Neuronal stem cell (in vitro differentiated cells): ENCODE measurements at regions not wholly inside any gene's neighbourhood (a gene's known extent, or its start where the extent isn't known, plus 50 kb on each side); places are given as distances from the start of the nearest gene placed in this dataset.

Experiments
- DNase-seq: peaks from one replicate; pipeline ENCODE4 v3.0.0-alpha.2; 2013; ENCODE audit warnings: low spot score
- H2AFZ ChIP-seq: one replicate; pipeline ENCODE4 v1.6.1; 2013; ENCODE audit warnings: mild to moderate bottlenecking, low read length, inconsistent platforms
- H2AK5ac ChIP-seq: 2 replicates; pipeline ENCODE4 v1.6.1; 2013; ENCODE audit warnings: low read depth, mild to moderate bottlenecking, inconsistent platforms, low read length, moderate library complexity, mixed read lengths
- H2BK120ac ChIP-seq: 2 replicates; pipeline ENCODE4 v1.6.1; 2013; ENCODE audit warnings: low read depth, mild to moderate bottlenecking, inconsistent platforms, low read length, moderate library complexity, mixed read lengths
- H2BK12ac ChIP-seq: one replicate; pipeline ENCODE4 v1.6.1; 2013; ENCODE audit warnings: low read length, inconsistent platforms
- H2BK15ac ChIP-seq: 2 replicates; pipeline ENCODE4 v1.6.1; 2013; ENCODE audit warnings: mild to moderate bottlenecking, low read length, inconsistent platforms, mixed read lengths
- H2BK5ac ChIP-seq: one replicate; pipeline ENCODE4 v1.6.1; 2013; ENCODE audit warnings: inconsistent platforms, mild to moderate bottlenecking, low read length, moderate library complexity
- H3K14ac ChIP-seq: one replicate; pipeline ENCODE4 v1.6.1; 2013; ENCODE audit warnings: low read length, inconsistent platforms
- H3K18ac ChIP-seq: 2 replicates; pipeline ENCODE4 v1.6.1; 2013; ENCODE audit warnings: low read length, inconsistent platforms
- H3K23ac ChIP-seq: 2 replicates; pipeline ENCODE4 v1.6.1; 2013; ENCODE audit warnings: low read depth, mild to moderate bottlenecking, mixed read lengths, low read length, inconsistent platforms; ENCODE audit not compliant: poor library complexity
- H3K27ac ChIP-seq: replicated peaks from 3 replicates; pipeline ENCODE4 v1.5.1; 2013; ENCODE audit warnings: low read length, inconsistent platforms
- H3K27me3 ChIP-seq, 3 experiments: 2 replicates each; pipeline ENCODE4 v1.6.1; 2013; ENCODE audit warnings: low read length in 3 of 3, mild to moderate bottlenecking in 2 of 3, inconsistent platforms in 1 of 3, low read depth in 1 of 3, mixed read lengths in 1 of 3, moderate library complexity in 1 of 3; ENCODE audit not compliant: control insufficient read depth in 3 of 3, insufficient read depth in 3 of 3
- H3K36me3 ChIP-seq, 2 donors: replicated peaks in 1 of 2; 2 replicates each; pipeline ENCODE4 v1.6.1; 2013; ENCODE audit warnings: low read length in 2 of 2; ENCODE audit not compliant: control insufficient read depth in 2 of 2, insufficient read depth in 2 of 2
- H3K4ac ChIP-seq: 2 replicates; pipeline ENCODE4 v1.6.1; 2013; ENCODE audit warnings: inconsistent platforms, mild to moderate bottlenecking, low read length, moderate library complexity
- H3K4me1 ChIP-seq, 2 donors: 1 replicate in 1 of 2; 2 replicates in 1 of 2; pipeline ENCODE4 v1.6.1; 2013; ENCODE audit warnings: low read length in 2 of 2, low read depth in 1 of 2; ENCODE audit not compliant: control insufficient read depth in 2 of 2, insufficient read depth in 1 of 2
- H3K4me2 ChIP-seq: one replicate; pipeline ENCODE4 v1.6.1; 2013; ENCODE audit warnings: mild to moderate bottlenecking, low read length, inconsistent platforms; ENCODE audit not compliant: insufficient read depth, poor library complexity, severe bottlenecking
- H3K4me3 ChIP-seq, 2 donors: 2 replicates each; pipeline ENCODE4 v1.5.1; 2013; ENCODE audit warnings: low read length in 2 of 2, mild to moderate bottlenecking in 2 of 2, inconsistent platforms in 1 of 2, moderate library complexity in 1 of 2
- H3K79me1 ChIP-seq: one replicate; pipeline ENCODE4 v1.6.1; 2013; ENCODE audit warnings: low read depth, mild to moderate bottlenecking, inconsistent platforms, low read length, moderate library complexity
- H3K9ac ChIP-seq: one replicate; pipeline ENCODE4 v1.6.1; 2013; ENCODE audit warnings: mild to moderate bottlenecking, low read depth, low read length, inconsistent platforms; ENCODE audit not compliant: poor library complexity
- H3K9me3 ChIP-seq, 2 donors: replicated peaks in 1 of 2; 2 replicates each; pipeline versions ENCODE3 to v1.6.1; 2013; ENCODE audit warnings: low read length in 2 of 2, mild to moderate bottlenecking in 2 of 2, inconsistent platforms in 1 of 2, low read depth in 1 of 2, mixed read lengths in 1 of 2, moderate library complexity in 1 of 2; ENCODE audit not compliant: control insufficient read depth in 2 of 2, insufficient read depth in 1 of 2
- H4K8ac ChIP-seq: one replicate; pipeline ENCODE4 v1.6.1; 2013; ENCODE audit warnings: low read depth, mild to moderate bottlenecking, inconsistent platforms, low read length, moderate library complexity
- H4K91ac ChIP-seq: one replicate; pipeline ENCODE4 v1.6.1; 2013; ENCODE audit warnings: low read length, low read depth, mild to moderate bottlenecking, inconsistent platforms; ENCODE audit not compliant: poor library complexity
- WGBS, 2 donors: extraction: QIAGEN DNeasy Blood & Tissue Kit; methylation state at CpG; one replicate each; pipeline ENCODE4 v1.1.7; 2013; ENCODE audit warnings: missing lambda C conversion rate in 2 of 2, mixed read lengths in 1 of 2; ENCODE audit not compliant: insufficient read length in 2 of 2, insufficient replicate concordance in 1 of 2; ENCODE audit errors: extremely low coverage in 2 of 2; 5-methylcytosine and 5-hydroxymethylcytosine counted together

DNA sequence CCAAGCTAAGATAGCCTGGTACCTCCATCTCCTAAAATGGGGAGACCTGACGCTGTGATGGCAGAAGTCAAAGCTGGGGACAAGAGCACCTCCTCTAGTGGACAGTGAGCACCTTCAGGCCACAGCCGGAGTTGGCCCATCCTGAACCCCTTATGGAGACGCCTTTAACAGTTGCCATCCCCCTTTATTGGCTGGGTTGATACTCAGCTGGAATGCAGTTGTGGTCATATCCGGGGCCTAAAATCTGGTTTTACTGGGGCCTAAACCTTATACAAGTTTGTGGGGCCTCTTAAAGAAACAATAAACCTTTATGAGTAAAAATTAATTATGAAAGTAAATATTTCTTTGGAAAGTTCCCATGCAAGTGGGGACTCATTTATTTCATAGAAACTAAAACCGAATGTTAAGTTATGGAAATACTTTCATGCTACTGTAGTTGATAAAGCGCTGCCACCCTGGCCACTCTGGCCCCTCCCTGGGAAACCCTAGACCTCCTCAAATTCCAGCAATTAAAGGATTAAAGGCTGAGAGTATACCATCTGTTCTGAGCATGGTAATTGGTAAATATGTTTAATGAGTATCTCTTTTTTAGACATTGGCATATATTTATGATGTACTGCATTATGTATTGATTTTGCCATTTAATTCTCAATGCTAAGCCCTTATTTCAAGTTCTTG, 95.1 kb upstream of the SASH1 start:
- no CpG with 5 or more reads among the region's 6 CpGs for WGBS, 2 donors
- no peaks in the 10 kb centered on the region for H3K36me3 ChIP-seq
- no peak overlapping the region for H2AK5ac ChIP-seq
- H4K8ac ChIP-seq, result no peak overlapping the region
- H2BK12ac ChIP-seq, result no peak overlapping the region
- no peak overlapping the region for H3K18ac ChIP-seq
- DNase-seq, result no peak
- no peak overlapping the region for H3K14ac ChIP-seq
- H2AFZ ChIP-seq, result no peak overlapping the region
- H3K4me2 ChIP-seq, result no peak overlapping the region
- no peak overlapping the region for H3K23ac ChIP-seq
- H3K4ac ChIP-seq, result no peak overlapping the region
- H2BK15ac ChIP-seq, result no peak overlapping the region
- no peaks in the 10 kb centered on the region for H3K27me3 ChIP-seq
- no peak overlapping the region for H3K9ac ChIP-seq
- no peaks in the 10 kb centered on the region for H3K79me1 ChIP-seq
- no peak overlapping the region for H2BK5ac ChIP-seq
- no peak overlapping the region for H4K91ac ChIP-seq
- H3K27ac ChIP-seq, result no peak overlapping the region
- H2BK120ac ChIP-seq, result no peak overlapping the region
- H3K4me3 ChIP-seq, result no peak overlapping the region
- H3K4me1 ChIP-seq, result peaks cover 0 to 11% of the 10 kb centered on the region in 2 donors
- no peaks in the 10 kb centered on the region for H3K9me3 ChIP-seq

DNA sequence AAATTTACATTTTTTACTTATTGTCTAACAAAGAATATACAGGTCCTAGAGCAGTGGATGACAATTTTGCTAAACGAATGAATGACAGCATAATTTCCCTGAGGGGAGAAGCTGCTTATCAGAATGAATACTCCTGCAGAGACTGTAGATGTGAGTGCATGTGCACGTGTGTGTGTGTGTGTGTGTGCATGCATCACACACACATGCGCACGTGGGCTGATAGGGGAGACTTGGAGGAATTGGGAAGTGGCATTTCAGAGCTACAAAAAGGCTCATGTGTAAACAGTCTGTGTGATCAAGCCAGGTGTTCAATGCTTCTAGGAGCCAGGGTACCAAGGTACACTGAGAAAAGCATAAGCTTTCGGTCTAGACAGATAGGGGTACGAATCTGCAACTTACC, 93.5 kb upstream of the SASH1 start:
- Histone ChIP-seq H3K27ac (no peak overlapping the region), H2BK5ac (no peak overlapping the region), H2BK120ac (no peak overlapping the region), H3K27me3 (no peaks in the 10 kb centered on the region), H2AK5ac (no peak overlapping the region), H3K18ac (no peak overlapping the region), H2AFZ (no peak overlapping the region), H4K8ac (no peak overlapping the region), H2BK15ac (no peak overlapping the region), H3K4me3 (no peak overlapping the region), H3K9ac (no peak overlapping the region), H4K91ac (no peak overlapping the region), H3K4me2 (no peak overlapping the region), H3K4ac (no peak overlapping the region), H2BK12ac (no peak overlapping the region), H3K79me1 (no peaks in the 10 kb centered on the region), H3K9me3 (no peaks in the 10 kb centered on the region), H3K4me1 (peaks cover 0 to 11% of the 10 kb centered on the region in 2 donors), H3K23ac (no peak overlapping the region), H3K36me3 (no peaks in the 10 kb centered on the region), H3K14ac (no peak overlapping the region)
- no peak for DNase-seq
- WGBS, 2 donors, result no CpG with 5 or more reads among the region's 6 CpGs

DNA sequence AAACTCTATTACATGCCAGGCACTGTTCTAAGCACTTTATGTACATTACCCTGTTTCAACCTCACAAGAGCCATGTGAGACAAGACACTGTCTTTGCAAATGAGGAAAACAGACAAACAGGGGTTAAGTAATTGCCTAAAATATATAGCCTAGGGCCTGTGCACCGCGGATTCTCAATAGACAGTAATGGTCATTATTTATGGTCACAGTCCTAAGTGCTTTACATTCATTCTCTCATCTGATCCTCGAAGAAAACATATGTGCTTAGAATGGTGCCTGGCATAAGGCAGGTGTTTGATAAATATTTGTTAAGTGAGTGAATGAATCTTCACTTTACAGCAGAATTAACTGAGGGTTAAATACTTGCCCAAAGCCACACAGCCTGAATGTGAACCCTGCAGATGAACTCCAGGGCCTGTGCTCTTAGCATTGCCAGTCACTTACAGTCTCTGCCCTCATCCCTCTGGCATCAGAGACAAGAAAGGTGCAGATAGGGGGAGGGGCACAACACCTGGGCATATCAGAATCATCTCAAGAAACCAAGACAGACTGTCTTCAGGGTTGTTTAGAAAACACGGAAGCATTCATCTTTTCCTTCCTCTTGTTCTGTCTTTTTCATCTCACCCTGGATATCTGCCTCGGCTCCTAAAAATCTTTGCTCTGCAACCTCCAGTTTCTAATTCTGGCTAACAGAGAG, 92.8 kb upstream of the SASH1 start:
- no peak overlapping the region for H3K23ac ChIP-seq
- DNase-seq, result no peak
- no peak overlapping the region for H3K4me2 ChIP-seq
- H4K91ac ChIP-seq, result no peak overlapping the region
- no peak overlapping the region for H2BK15ac ChIP-seq
- H3K79me1 ChIP-seq, result no peaks in the 10 kb centered on the region
- no CpG with 5 or more reads among the region's 5 CpGs for WGBS, 2 donors
- H3K4ac ChIP-seq, result no peak overlapping the region
- no peak overlapping the region for H3K27ac ChIP-seq
- H3K4me3 ChIP-seq, result no peak overlapping the region
- no peaks in the 10 kb centered on the region for H3K36me3 ChIP-seq
- H3K27me3 ChIP-seq, result no peaks in the 10 kb centered on the region
- peaks cover 0 to 8% of the 10 kb centered on the region in 2 donors for H3K4me1 ChIP-seq
- no peak overlapping the region for H4K8ac ChIP-seq
- no peak overlapping the region for H3K14ac ChIP-seq
- no peak overlapping the region for H3K9ac ChIP-seq
- no peaks in the 10 kb centered on the region for H3K9me3 ChIP-seq
- H2AK5ac ChIP-seq, result no peak overlapping the region
- H2BK12ac ChIP-seq, result no peak overlapping the region
- H3K18ac ChIP-seq, result no peak overlapping the region
- H2BK5ac ChIP-seq, result no peak overlapping the region
- H2BK120ac ChIP-seq, result no peak overlapping the region
- no peak overlapping the region for H2AFZ ChIP-seq

DNA sequence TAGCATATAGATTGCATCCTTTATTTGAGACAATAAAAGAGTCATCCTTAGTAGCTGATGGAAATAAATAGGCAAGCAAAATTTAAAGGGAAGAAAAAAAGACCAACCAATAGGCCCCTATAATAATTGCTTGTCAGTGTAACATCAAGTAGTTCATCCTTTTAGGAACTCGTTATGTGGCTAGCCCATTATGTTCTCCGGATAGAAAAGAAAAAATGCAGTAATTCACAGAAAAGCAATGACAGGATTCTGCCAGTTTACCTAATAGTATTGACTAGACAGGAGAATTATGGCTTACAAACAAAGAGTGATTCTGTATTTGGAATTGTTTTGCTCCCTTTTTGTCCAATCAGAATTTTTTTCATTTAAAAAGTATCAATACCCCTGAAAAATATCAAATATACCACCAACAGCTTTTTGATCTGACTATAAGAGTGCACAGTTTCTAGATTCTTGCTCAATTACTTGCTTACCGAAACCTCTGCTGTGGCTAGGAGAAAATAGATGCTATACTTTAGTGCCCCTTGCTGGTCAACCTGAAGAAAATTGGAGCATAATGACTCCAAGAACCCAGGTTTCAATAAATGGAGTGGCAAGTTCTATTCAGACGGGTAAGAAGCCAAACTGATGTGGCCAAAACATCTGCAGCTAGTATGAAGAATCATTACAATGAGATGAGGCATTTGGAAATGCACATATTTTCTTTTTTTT, 91.5 kb upstream of the SASH1 start:
- H3K9me3 ChIP-seq, result no peaks in the 10 kb centered on the region
- no peak overlapping the region for H3K4me2 ChIP-seq
- DNase-seq, result peak; percentile 9
- H4K91ac ChIP-seq, result no peak overlapping the region
- no peak overlapping the region for H3K9ac ChIP-seq
- no peak overlapping the region for H2BK15ac ChIP-seq
- no peak overlapping the region for H2AK5ac ChIP-seq
- H4K8ac ChIP-seq, result no peak overlapping the region
- H3K18ac ChIP-seq, result no peak overlapping the region
- no peak overlapping the region for H2AFZ ChIP-seq
- H3K27me3 ChIP-seq, result no peaks in the 10 kb centered on the region
- no peak overlapping the region for H3K14ac ChIP-seq
- no CpG with 5 or more reads among the region's 4 CpGs for WGBS, 2 donors
- no peak overlapping the region for H3K23ac ChIP-seq
- H2BK120ac ChIP-seq, result no peak overlapping the region
- H3K4me1 ChIP-seq, result peaks cover 0 to 6% of the 10 kb centered on the region in 2 donors
- no peak overlapping the region for H2BK5ac ChIP-seq
- H2BK12ac ChIP-seq, result no peak overlapping the region
- H3K79me1 ChIP-seq, result no peaks in the 10 kb centered on the region
- H3K4ac ChIP-seq, result no peak overlapping the region
- no peak overlapping the region for H3K27ac ChIP-seq
- no peaks in the 10 kb centered on the region for H3K36me3 ChIP-seq
- no peak overlapping the region for H3K4me3 ChIP-seq
